ENCODE measurements at regions not wholly inside any gene's neighbourhood (a gene's known extent, or its start where the extent isn't known, plus 50 kb on each side); places are given as distances from the start of the nearest gene placed in this dataset.
A peak's percentile ranks its signal among the peaks of the same experiment; 100 is the strongest.

- TF ChIP-seq CHD2 (IDR thresholded peaks at IDR 0.05; ENCODE audit: low read length, partially characterized antibody) (no peak), JUND (IDR thresholded peaks at IDR 0.05) (0 out of 2 replicates have a peak, but pooled peaks have one; percentile 4), CTCF (IDR thresholded peaks at IDR 0.05) (no peak), USF2 (IDR thresholded peaks at IDR 0.05; ENCODE audit: borderline replicate concordance, low read depth, low read length) (no peak), EP300 (IDR thresholded peaks at IDR 0.05; ENCODE audit: borderline replicate concordance in 1 of 2, low read depth in 1 of 2, low read length in 1 of 2) (peak in 1 of 2 experiments; percentile 41; a peak in 2 of 4 replicates), IRF3 (IDR thresholded peaks at IDR 0.05; ENCODE audit: low read depth, low read length) (no peak), EZH2phosphoT487 (IDR thresholded peaks at IDR 0.05; ENCODE audit: borderline replicate concordance, low read depth) (no peak), NRF1 (IDR thresholded peaks at IDR 0.05; ENCODE audit: low read depth, low read length) (no peak), POLR2AphosphoS5 (IDR thresholded peaks at IDR 0.05; ENCODE audit: low read depth, low read length) (no peak; the same call in 1 of the 2 replicates)
These were observed 718.5 kb downstream of the RFPL4B start for GRCh38 chr6:113065611-113066010.

Data from SK-N-SH (cell line).